ENCODE measurements at regions not wholly inside any gene's neighbourhood (a gene's known extent, or its start where the extent isn't known, plus 50 kb on each side); places are given as distances from the start of the nearest gene placed in this dataset.
"Not testable (repeated sequence)": the region's sequence is repeated elsewhere in the genome, so short reads cannot be mapped to it uniquely, and the experiment has no call there.

- no peaks in the 10 kb centered on the region for H3K9me3 ChIP-seq (ENCODE audit: control insufficient read depth in 2 of 2, low read length in 2 of 2)
- H3K4me3 ChIP-seq (ENCODE audit: low read length in 2 of 2): no peak overlapping the region
- H3K4me1 ChIP-seq (ENCODE audit: control insufficient read depth in 2 of 2, insufficient read depth in 2 of 2, low read length in 2 of 2): no peaks in the 10 kb centered on the region
- H3K27me3 ChIP-seq (ENCODE audit: control insufficient read depth in 2 of 2, insufficient read depth in 2 of 2, low read length in 2 of 2): no peaks in the 10 kb centered on the region
- H3K9ac ChIP-seq (ENCODE audit: low read depth in 1 of 2, low read length in 2 of 2): no peak overlapping the region
- no peak overlapping the region for H3K27ac ChIP-seq (ENCODE audit: low read depth in 2 of 2, low read length in 2 of 2)
- H3K36me3 ChIP-seq (ENCODE audit: control insufficient read depth in 2 of 2, insufficient read depth in 2 of 2, low read length in 2 of 2): no peaks in the 10 kb centered on the region
Measured at GRCh38 chr19:41495589-41495988, 52.6 kb downstream of the ERICH4 start.

- Histone ChIP-seq H3K4me1 (ENCODE audit: control insufficient read depth in 2 of 2, insufficient read depth in 2 of 2, low read length in 2 of 2) (no peaks in the 10 kb centered on the region), H3K9me3 (ENCODE audit: control insufficient read depth in 2 of 2, low read length in 2 of 2) (no peaks in the 10 kb centered on the region), H3K27ac (ENCODE audit: low read depth in 2 of 2, low read length in 2 of 2) (peak overlapping the region in 1 of 2 donors; percentile 43), H3K36me3 (ENCODE audit: control insufficient read depth in 2 of 2, insufficient read depth in 2 of 2, low read length in 2 of 2) (no peaks in the 10 kb centered on the region), H3K27me3 (ENCODE audit: control insufficient read depth in 2 of 2, insufficient read depth in 2 of 2, low read length in 2 of 2) (peaks cover 0 to 2% of the 10 kb centered on the region in 2 donors), H3K4me3 (ENCODE audit: low read length in 2 of 2) (peak overlapping the region in 1 of 2 donors; percentile 31), H3K9ac (ENCODE audit: low read depth in 1 of 2, low read length in 2 of 2) (no peak overlapping the region)
Measured at GRCh38 chr19:41499899-41500298, 56.9 kb downstream of the ERICH4 start.

- Histone ChIP-seq H3K4me3 (ENCODE audit: low read length in 2 of 2) (no peak overlapping the region), H3K27me3 (ENCODE audit: control insufficient read depth in 2 of 2, insufficient read depth in 2 of 2, low read length in 2 of 2) (peaks cover 0 to 2% of the 10 kb centered on the region in 2 donors), H3K9ac (ENCODE audit: low read depth in 1 of 2, low read length in 2 of 2) (no peak overlapping the region)
Measured at GRCh38 chr19:41500443-41500842, 57.5 kb downstream of the ERICH4 start.

GRCh38 chr19:41501854-41502253 lies 58.9 kb downstream of the ERICH4 start:
- Histone ChIP-seq H3K4me1 (ENCODE audit: control insufficient read depth in 2 of 2, insufficient read depth in 2 of 2, low read length in 2 of 2) (no peaks in the 10 kb centered on the region), H3K27me3 (ENCODE audit: control insufficient read depth in 2 of 2, insufficient read depth in 2 of 2, low read length in 2 of 2) (peaks cover 0 to 2% of the 10 kb centered on the region in 2 donors)

More at GRCh38 chr19:41500443-41500842, 57.5 kb downstream of the ERICH4 start:
- no peaks in the 10 kb centered on the region for H3K36me3 ChIP-seq (ENCODE audit: control insufficient read depth in 2 of 2, insufficient read depth in 2 of 2, low read length in 2 of 2)
- H3K27ac ChIP-seq (ENCODE audit: low read depth in 2 of 2, low read length in 2 of 2): peak overlapping the region in 1 of 2 donors; percentile 43
- no peaks in the 10 kb centered on the region for H3K9me3 ChIP-seq (ENCODE audit: control insufficient read depth in 2 of 2, low read length in 2 of 2)
- H3K4me1 ChIP-seq (ENCODE audit: control insufficient read depth in 2 of 2, insufficient read depth in 2 of 2, low read length in 2 of 2): no peaks in the 10 kb centered on the region

GRCh38 chr19:41505105-41505504 lies 62.1 kb downstream of the ERICH4 start:
- Histone ChIP-seq H3K36me3 (ENCODE audit: control insufficient read depth in 2 of 2, insufficient read depth in 2 of 2, low read length in 2 of 2) (no peaks in the 10 kb centered on the region), H3K9ac (ENCODE audit: low read depth in 1 of 2, low read length in 2 of 2) (no peak overlapping the region)

More at GRCh38 chr19:41501854-41502253, 58.9 kb downstream of the ERICH4 start:
- no peak overlapping the region for H3K4me3 ChIP-seq (ENCODE audit: low read length in 2 of 2)
- H3K27ac ChIP-seq (ENCODE audit: low read depth in 2 of 2, low read length in 2 of 2): no peak overlapping the region
- H3K36me3 ChIP-seq (ENCODE audit: control insufficient read depth in 2 of 2, insufficient read depth in 2 of 2, low read length in 2 of 2): no peaks in the 10 kb centered on the region
- no peaks in the 10 kb centered on the region for H3K9me3 ChIP-seq (ENCODE audit: control insufficient read depth in 2 of 2, low read length in 2 of 2)
- H3K9ac ChIP-seq (ENCODE audit: low read depth in 1 of 2, low read length in 2 of 2): no peak overlapping the region

GRCh38 chr19:41510484-41510883 lies 65.5 kb upstream of the CEACAM21 start:
- peaks cover 0 to 10% of the 10 kb centered on the region in 2 donors for H3K27me3 ChIP-seq (ENCODE audit: control insufficient read depth in 2 of 2, insufficient read depth in 2 of 2, low read length in 2 of 2)
- no peak overlapping the region for H3K27ac ChIP-seq (ENCODE audit: low read depth in 2 of 2, low read length in 2 of 2)
- H3K9ac ChIP-seq (ENCODE audit: low read depth in 1 of 2, low read length in 2 of 2): no peak overlapping the region
- H3K36me3 ChIP-seq (ENCODE audit: control insufficient read depth in 2 of 2, insufficient read depth in 2 of 2, low read length in 2 of 2): no peaks in the 10 kb centered on the region
- H3K4me3 ChIP-seq (ENCODE audit: low read length in 2 of 2): no peak overlapping the region
- H3K9me3 ChIP-seq (ENCODE audit: control insufficient read depth in 2 of 2, low read length in 2 of 2): no peaks in the 10 kb centered on the region
- no peaks in the 10 kb centered on the region for H3K4me1 ChIP-seq (ENCODE audit: control insufficient read depth in 2 of 2, insufficient read depth in 2 of 2, low read length in 2 of 2)

More at GRCh38 chr19:41505105-41505504, 62.1 kb downstream of the ERICH4 start:
- no peaks in the 10 kb centered on the region for H3K4me1 ChIP-seq (ENCODE audit: control insufficient read depth in 2 of 2, insufficient read depth in 2 of 2, low read length in 2 of 2)
- H3K27ac ChIP-seq (ENCODE audit: low read depth in 2 of 2, low read length in 2 of 2): no peak overlapping the region
- H3K4me3 ChIP-seq (ENCODE audit: low read length in 2 of 2): no peak overlapping the region
- H3K9me3 ChIP-seq (ENCODE audit: control insufficient read depth in 2 of 2, low read length in 2 of 2): no peaks in the 10 kb centered on the region
- H3K27me3 ChIP-seq (ENCODE audit: control insufficient read depth in 2 of 2, insufficient read depth in 2 of 2, low read length in 2 of 2): peaks cover 0 to 2% of the 10 kb centered on the region in 2 donors

- Histone ChIP-seq H3K9ac (ENCODE audit: low read depth in 1 of 2, low read length in 2 of 2) (no peak overlapping the region), H3K27ac (ENCODE audit: low read depth in 2 of 2, low read length in 2 of 2) (no peak overlapping the region), H3K9me3 (ENCODE audit: control insufficient read depth in 2 of 2, low read length in 2 of 2) (no peaks in the 10 kb centered on the region)
Measured at GRCh38 chr19:41511628-41512027, 64.3 kb upstream of the CEACAM21 start.

GRCh38 chr19:41515015-41515652 lies 60.8 kb upstream of the CEACAM21 start:
- peaks cover 6 to 20% of the 10 kb centered on the region in 2 donors for H3K27me3 ChIP-seq (ENCODE audit: control insufficient read depth in 2 of 2, insufficient read depth in 2 of 2, low read length in 2 of 2)
- H3K27ac ChIP-seq (ENCODE audit: low read depth in 2 of 2, low read length in 2 of 2): no peak overlapping the region
- H3K36me3 ChIP-seq (ENCODE audit: control insufficient read depth in 2 of 2, insufficient read depth in 2 of 2, low read length in 2 of 2): no peaks in the 10 kb centered on the region
- no peak overlapping the region for H3K9ac ChIP-seq (ENCODE audit: low read depth in 1 of 2, low read length in 2 of 2)
- H3K4me3 ChIP-seq (ENCODE audit: low read length in 2 of 2): no peak overlapping the region
- no peaks in the 10 kb centered on the region for H3K9me3 ChIP-seq (ENCODE audit: control insufficient read depth in 2 of 2, low read length in 2 of 2)
- no peaks in the 10 kb centered on the region for H3K4me1 ChIP-seq (ENCODE audit: control insufficient read depth in 2 of 2, insufficient read depth in 2 of 2, low read length in 2 of 2)

More at GRCh38 chr19:41511628-41512027, 64.3 kb upstream of the CEACAM21 start:
- Histone ChIP-seq H3K4me1 (ENCODE audit: control insufficient read depth in 2 of 2, insufficient read depth in 2 of 2, low read length in 2 of 2) (no peaks in the 10 kb centered on the region), H3K36me3 (ENCODE audit: control insufficient read depth in 2 of 2, insufficient read depth in 2 of 2, low read length in 2 of 2) (no peaks in the 10 kb centered on the region), H3K4me3 (ENCODE audit: low read length in 2 of 2) (no peak overlapping the region), H3K27me3 (ENCODE audit: control insufficient read depth in 2 of 2, insufficient read depth in 2 of 2, low read length in 2 of 2) (peaks cover 0 to 10% of the 10 kb centered on the region in 2 donors)

- Histone ChIP-seq H3K27ac (ENCODE audit: low read depth in 2 of 2, low read length in 2 of 2) (peak overlapping the region in 1 of 2 donors; percentile 15), H3K27me3 (ENCODE audit: control insufficient read depth in 2 of 2, insufficient read depth in 2 of 2, low read length in 2 of 2) (peaks cover 6 to 24% of the 10 kb centered on the region in 2 donors), H3K4me3 (ENCODE audit: low read length in 2 of 2) (peak overlapping the region in 1 of 2 donors; percentile 22)
- H3K9ac ChIP-seq (ENCODE audit: low read depth in 1 of 2, low read length in 2 of 2); H3K4me1 ChIP-seq (ENCODE audit: control insufficient read depth in 2 of 2, insufficient read depth in 2 of 2, low read length in 2 of 2); H3K9me3 ChIP-seq (ENCODE audit: control insufficient read depth in 2 of 2, low read length in 2 of 2); H3K36me3 ChIP-seq (ENCODE audit: control insufficient read depth in 2 of 2, insufficient read depth in 2 of 2, low read length in 2 of 2): not testable (repeated sequence)
Measured at GRCh38 chr19:41516292-41517171, 59.4 kb upstream of the CEACAM21 start.

GRCh38 chr19:41518141-41518540 lies 57.8 kb upstream of the CEACAM21 start:
- H3K4me1 ChIP-seq (ENCODE audit: control insufficient read depth in 2 of 2, insufficient read depth in 2 of 2, low read length in 2 of 2): no peaks in the 10 kb centered on the region
- H3K36me3 ChIP-seq (ENCODE audit: control insufficient read depth in 2 of 2, insufficient read depth in 2 of 2, low read length in 2 of 2): no peaks in the 10 kb centered on the region
- no peak overlapping the region for H3K27ac ChIP-seq (ENCODE audit: low read depth in 2 of 2, low read length in 2 of 2)
- H3K9ac ChIP-seq (ENCODE audit: low read depth in 1 of 2, low read length in 2 of 2): no peak overlapping the region
- no peaks in the 10 kb centered on the region for H3K9me3 ChIP-seq (ENCODE audit: control insufficient read depth in 2 of 2, low read length in 2 of 2)
- H3K27me3 ChIP-seq (ENCODE audit: control insufficient read depth in 2 of 2, insufficient read depth in 2 of 2, low read length in 2 of 2): peaks cover 6 to 26% of the 10 kb centered on the region in 2 donors
- no peak overlapping the region for H3K4me3 ChIP-seq (ENCODE audit: low read length in 2 of 2)
